Retinal pigment epithelial cell (primary cell): ENCODE measurements at regions not wholly inside any gene's neighbourhood (a gene's known extent, or its start where the extent isn't known, plus 50 kb on each side); places are given as distances from the start of the nearest gene placed in this dataset.
"Not testable (repeated sequence)": the region's sequence is repeated elsewhere in the genome, so short reads cannot be mapped to it uniquely, and the experiment has no call there.

Experiments used
- DNase-seq: peaks from one replicate; pipeline ENCODE4 v3.0.0-alpha.2; 2010; ENCODE audit warnings: low read depth
- H3K4me3 ChIP-seq: 2 replicates; pipeline ENCODE4 v1.5.1; 2011; ENCODE audit warnings: mild to moderate bottlenecking, low read length, control low read depth, moderate library complexity
- TF ChIP-seq, protein P1 (sequence below): conservative IDR thresholded peaks from 2 replicates; pipeline ENCODE4 v1.5.1; 2011; ENCODE audit warnings: low read depth, low read length, control low read depth, inconsistent platforms

DNA sequence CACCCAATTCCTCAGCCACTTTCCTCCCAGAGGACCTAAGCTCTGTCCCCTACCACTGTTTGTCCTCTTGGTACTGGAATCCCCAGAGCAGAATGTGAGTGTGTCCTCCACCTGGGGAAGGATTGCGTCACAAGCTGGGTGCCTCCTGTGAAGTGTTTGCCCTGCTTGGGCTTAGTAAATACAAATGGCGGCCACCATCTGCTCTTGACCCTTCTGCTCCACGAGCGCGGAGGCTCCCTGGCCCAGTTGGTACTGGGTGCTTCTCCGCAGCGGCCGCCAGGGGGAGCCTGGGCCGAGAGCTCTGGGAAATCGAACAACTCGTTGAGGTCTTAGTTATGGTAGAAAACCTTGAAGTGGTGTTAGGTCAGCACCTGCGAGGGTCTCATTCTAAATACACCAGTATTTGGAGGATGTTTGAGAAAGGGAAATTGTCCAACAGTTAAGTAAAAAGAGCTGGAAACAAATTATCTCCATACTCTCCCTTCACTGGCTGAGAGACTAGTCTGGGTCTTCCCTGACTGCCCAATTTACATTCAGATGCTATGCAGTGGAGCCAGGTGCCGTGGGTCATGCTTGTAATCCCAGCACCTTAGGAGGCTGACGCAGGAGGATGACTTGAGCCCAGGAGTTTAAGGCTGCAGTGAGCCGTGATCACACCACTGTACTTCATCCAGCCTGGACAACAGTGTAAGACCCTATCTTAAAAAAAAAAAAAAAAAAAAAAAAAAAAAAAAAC, 74.6 kb upstream of the TEAD1 start:
- TF ChIP-seq, protein P1, sequence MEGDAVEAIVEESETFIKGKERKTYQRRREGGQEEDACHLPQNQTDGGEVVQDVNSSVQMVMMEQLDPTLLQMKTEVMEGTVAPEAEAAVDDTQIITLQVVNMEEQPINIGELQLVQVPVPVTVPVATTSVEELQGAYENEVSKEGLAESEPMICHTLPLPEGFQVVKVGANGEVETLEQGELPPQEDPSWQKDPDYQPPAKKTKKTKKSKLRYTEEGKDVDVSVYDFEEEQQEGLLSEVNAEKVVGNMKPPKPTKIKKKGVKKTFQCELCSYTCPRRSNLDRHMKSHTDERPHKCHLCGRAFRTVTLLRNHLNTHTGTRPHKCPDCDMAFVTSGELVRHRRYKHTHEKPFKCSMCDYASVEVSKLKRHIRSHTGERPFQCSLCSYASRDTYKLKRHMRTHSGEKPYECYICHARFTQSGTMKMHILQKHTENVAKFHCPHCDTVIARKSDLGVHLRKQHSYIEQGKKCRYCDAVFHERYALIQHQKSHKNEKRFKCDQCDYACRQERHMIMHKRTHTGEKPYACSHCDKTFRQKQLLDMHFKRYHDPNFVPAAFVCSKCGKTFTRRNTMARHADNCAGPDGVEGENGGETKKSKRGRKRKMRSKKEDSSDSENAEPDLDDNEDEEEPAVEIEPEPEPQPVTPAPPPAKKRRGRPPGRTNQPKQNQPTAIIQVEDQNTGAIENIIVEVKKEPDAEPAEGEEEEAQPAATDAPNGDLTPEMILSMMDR: peak; percentile 68
- no peak overlapping the region for H3K4me3 ChIP-seq
- no peak for DNase-seq

DNA sequence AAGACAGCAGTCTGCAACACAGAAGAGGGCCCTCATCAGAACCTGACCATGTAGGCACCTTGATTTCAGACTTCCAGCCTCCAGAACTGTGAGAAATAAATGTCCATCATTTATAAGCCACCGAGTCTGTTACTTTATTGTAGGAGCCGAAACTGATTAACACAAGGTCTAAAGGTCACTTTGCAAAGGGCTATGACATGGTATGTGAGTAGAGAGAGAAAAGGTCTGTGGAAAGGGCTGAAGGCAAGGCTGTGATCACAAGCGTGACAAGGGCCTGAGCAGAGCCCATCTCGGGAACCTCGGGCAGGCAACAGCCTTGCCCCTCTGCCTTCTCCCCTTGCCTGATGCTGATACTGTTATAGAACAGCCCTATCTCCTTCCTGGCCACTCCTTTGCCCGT, 73.4 kb upstream of the TEAD1 start:
- no peak overlapping the region for H3K4me3 ChIP-seq
- DNase-seq: no peak
- TF ChIP-seq, protein P1: no peak

DNA sequence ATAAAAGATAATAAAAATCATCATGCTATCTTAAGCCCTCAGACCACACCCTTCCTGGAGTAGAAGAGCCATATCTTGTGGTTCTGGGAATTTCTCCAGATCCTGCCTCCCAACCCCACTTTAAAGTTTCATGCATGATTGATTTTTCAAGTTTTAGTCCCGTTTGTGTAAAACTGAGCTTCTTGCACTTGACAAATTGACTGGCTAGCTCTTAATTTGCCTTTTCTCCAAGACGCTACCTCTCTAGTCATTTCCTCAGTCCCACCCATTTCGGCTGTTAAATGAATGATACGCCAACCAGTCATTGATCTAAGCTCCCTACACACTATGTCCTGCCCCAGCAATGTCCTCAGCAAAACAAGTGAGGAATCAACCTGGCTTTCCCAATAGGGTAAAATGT, 71.8 kb upstream of the TEAD1 start:
- H3K4me3 ChIP-seq: no peak overlapping the region
- TF ChIP-seq, protein P1: no peak
- peak; percentile 43 for DNase-seq

DNA sequence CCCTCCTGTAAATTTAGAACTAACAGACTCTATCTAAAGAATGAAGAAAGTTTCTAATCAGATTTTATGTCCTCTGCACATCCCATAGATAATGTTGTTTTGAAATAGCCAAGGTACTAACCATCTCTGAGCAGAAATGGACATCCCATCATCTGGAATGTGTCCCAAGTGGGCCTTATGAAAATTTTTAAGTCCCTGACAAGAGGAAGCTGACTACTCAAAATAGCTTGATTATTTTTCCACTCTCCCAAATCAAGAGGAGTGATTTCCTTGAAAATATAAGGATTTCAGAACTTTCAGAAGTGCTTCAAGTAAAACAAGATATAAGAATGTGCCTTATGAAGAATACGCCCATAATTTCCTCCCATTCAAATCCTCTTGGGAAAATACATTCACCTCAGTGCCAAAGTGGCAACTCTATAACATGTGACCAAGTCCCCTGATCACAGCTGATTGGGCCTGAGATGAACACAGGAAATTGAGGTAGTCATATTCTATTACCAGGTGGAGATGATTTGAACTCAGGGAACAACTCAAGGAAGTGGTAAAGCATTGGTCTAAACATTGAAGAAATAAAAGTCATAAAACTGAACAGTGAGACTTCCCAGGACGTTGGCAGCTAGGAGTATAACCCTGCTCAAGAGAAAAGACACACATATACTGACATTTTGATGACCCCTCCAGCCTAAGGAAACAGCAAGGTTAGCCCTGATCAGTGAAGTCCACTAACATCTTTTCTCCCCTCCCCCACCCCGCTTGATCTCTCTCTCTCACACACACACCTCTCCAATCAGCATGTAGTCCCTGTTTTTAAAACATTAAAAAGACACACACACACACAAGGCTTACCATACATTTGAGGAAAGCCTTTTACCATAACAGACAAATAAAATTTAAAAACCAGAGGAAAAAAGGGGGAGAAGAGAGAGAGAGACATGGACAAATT, 70.8 kb upstream of the TEAD1 start:
- TF ChIP-seq, protein P1: no peak
- DNase-seq: no peak
- H3K4me3 ChIP-seq: no peak overlapping the region

DNA sequence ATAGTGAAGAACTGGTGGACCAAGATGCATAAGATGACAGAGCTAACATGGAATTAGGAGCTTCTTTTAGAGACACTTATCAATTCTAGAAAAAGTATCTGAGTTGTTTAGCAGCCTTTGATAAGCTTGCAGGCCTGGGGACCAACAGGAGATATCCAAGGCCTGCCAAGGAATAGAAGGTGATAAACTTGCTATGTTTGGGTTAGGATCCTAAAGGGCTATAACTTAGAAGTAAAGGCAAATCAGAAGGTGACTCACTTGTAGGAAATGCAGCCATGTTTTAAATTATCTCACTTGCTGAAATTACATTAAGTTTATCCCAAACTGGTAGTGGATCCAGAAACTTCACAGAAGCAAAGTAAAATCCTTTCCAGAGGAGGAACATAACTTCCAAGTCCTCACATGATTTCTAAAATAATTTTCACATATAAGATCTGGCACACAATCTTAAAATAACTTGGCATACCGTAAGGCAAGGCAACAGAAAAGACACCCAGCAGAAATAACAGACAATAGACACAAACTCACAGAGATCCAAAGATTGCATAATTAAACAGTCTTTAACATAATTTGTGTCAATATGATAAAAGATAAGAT, 69.6 kb upstream of the TEAD1 start:
- H3K4me3 ChIP-seq: no peak overlapping the region
- TF ChIP-seq, protein P1: no peak
- DNase-seq: no peak

DNA sequence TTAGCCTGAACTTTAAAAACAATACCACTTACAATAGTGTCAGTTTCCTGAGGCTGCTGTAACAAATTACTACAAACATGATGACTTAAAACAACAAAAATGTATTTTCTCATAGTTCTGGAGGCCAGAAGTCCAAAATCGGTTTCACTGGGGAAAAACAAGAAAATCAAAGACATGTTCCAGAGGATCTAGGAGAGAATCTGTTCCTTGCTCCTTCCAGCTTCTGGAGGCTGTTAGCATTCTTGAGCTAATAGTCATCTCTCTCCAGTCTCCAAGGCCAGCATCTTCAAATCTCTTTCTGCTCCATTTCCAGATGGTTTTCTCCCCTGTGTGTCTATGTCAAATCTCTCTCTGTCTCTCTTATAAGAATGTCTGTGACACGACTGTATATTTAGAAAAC, 67.6 kb upstream of the TEAD1 start:
- DNase-seq: no peak
- TF ChIP-seq, protein P1: no peak
- H3K4me3 ChIP-seq: no peak overlapping the region

DNA sequence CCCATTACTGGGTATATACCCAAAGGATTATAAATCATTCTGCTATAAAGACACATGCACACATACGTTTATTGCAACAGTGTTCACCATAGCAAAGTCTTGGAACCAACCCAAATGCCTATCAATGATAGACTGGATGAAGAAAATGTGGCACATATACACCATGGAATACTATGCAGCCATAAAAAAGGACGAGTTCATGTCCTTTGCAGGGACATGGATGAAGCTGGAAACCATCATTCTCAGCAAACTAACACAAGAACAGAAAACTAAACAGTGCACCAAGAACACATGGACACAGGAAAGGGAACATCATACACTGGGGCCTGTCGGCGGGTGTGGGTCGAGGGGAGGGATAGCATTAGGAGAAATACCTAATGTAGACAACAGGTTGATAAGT, 65.5 kb upstream of the TEAD1 start:
- not testable (repeated sequence) for DNase-seq, H3K4me3 ChIP-seq
